NB4 (cell line): ENCODE measurements at regions not wholly inside any gene's neighbourhood (a gene's known extent, or its start where the extent isn't known, plus 50 kb on each side); places are given as distances from the start of the nearest gene placed in this dataset.

Experiments used
- CTCF ChIP-seq: IDR thresholded peaks from one replicate; pipeline ENCODE4 v1.5.1; 2012; ENCODE audit warnings: low read depth, low read length
- POLR2A ChIP-seq: IDR thresholded peaks from 2 replicates; pipeline ENCODE4 v1.6.1; 2011; ENCODE audit warnings: mild to moderate bottlenecking; ENCODE audit not compliant: insufficient read length; ENCODE audit errors: extremely low read depth
- TF ChIP-seq, protein P1 (sequence below): IDR thresholded peaks from 2 replicates; pipeline ENCODE4 v1.6.1; 2011; ENCODE audit warnings: low read depth, low read length

GRCh38 chr20:24157213-24157612 lies 168.6 kb upstream of the GGTLC1 start:
- no peak for TF ChIP-seq CTCF
- TF ChIP-seq POLR2A = no peak
- TF ChIP-seq, protein P1, sequence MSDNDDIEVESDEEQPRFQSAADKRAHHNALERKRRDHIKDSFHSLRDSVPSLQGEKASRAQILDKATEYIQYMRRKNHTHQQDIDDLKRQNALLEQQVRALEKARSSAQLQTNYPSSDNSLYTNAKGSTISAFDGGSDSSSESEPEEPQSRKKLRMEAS = no peak
